ENCODE measurements at regions not wholly inside any gene's neighbourhood (a gene's known extent, or its start where the extent isn't known, plus 50 kb on each side); places are given as distances from the start of the nearest gene placed in this dataset.
"Not testable (repeated sequence)": the region's sequence is repeated elsewhere in the genome, so short reads cannot be mapped to it uniquely, and the experiment has no call there.

- in situ Hi-C loops (cut with HindIII; ENCODE audit: low pct_ligation_motif_present, low sequenced_read_pairs) = no loop called here
- no peak for TF ChIP-seq CTCF (IDR thresholded peaks at IDR 0.05; ENCODE audit: low read depth, low read length, missing control alignments)
- H3K27me3 ChIP-seq (replicated peaks) = no peaks in the 10 kb centered on the region
- no peak for DNase-seq
- no peaks in the 10 kb centered on the region for H3K36me3 ChIP-seq (replicated peaks)
- H3K4me3 ChIP-seq (ENCODE audit: low read depth, low read length) = no peak overlapping the region
- H3K27ac ChIP-seq = no peak overlapping the region
Measured at GRCh38 chr4:154030746-154031145, 241.9 kb upstream of the SFRP2 start.

GRCh38 chr4:154030152-154030551 is 241.3 kb upstream of the SFRP2 start:
- no peak overlapping the region for H3K27ac ChIP-seq
- no peaks in the 10 kb centered on the region for H3K27me3 ChIP-seq (replicated peaks)
- TF ChIP-seq CTCF (IDR thresholded peaks at IDR 0.05; ENCODE audit: low read depth, low read length, missing control alignments) = no peak
- DNase-seq = no peak
- no peak overlapping the region for H3K4me3 ChIP-seq (ENCODE audit: low read depth, low read length)
- no peaks in the 10 kb centered on the region for H3K36me3 ChIP-seq (replicated peaks)
- in situ Hi-C loops (cut with HindIII; ENCODE audit: low pct_ligation_motif_present, low sequenced_read_pairs) = no loop called here

DNA sequence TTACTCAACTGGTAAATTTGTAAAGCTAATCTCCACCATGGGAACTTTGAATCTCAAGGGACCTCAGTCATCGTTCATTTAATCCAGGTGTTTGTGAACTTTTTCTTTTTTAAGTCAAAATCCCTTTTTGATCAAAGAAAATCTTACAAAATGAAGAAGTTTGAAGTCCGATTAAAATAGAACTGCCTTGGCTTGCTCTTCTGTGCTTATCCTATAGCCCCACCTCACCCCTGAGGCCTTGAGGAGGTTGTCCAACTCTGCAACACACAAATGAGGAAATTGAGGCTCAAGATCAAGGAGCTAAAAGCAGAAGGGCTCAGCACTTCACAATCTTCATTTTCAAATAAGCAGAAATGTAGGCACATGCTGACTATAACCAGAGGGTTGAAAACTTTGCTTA is 240.3 kb upstream of the SFRP2 start:
- TF ChIP-seq CTCF (IDR thresholded peaks at IDR 0.05; ENCODE audit: low read depth, low read length, missing control alignments) = no peak
- H3K4me3 ChIP-seq (ENCODE audit: low read depth, low read length) = no peak overlapping the region
- in situ Hi-C loops (cut with HindIII; ENCODE audit: low pct_ligation_motif_present, low sequenced_read_pairs) = no loop called here
- no peaks in the 10 kb centered on the region for H3K36me3 ChIP-seq (replicated peaks)
- no peaks in the 10 kb centered on the region for H3K27me3 ChIP-seq (replicated peaks)
- no peak overlapping the region for H3K27ac ChIP-seq
- DNase-seq = no peak

- in situ Hi-C loops (cut with HindIII; ENCODE audit: low pct_ligation_motif_present, low sequenced_read_pairs) = no loop called here
- H3K27ac ChIP-seq = no peak overlapping the region
- DNase-seq = no peak
- no peaks in the 10 kb centered on the region for H3K36me3 ChIP-seq (replicated peaks)
- no peaks in the 10 kb centered on the region for H3K27me3 ChIP-seq (replicated peaks)
- no peak for TF ChIP-seq CTCF (IDR thresholded peaks at IDR 0.05; ENCODE audit: low read depth, low read length, missing control alignments)
- H3K4me3 ChIP-seq (ENCODE audit: low read depth, low read length) = no peak overlapping the region
Measured at GRCh38 chr4:154025110-154025509, 236.2 kb upstream of the SFRP2 start.

DNA sequence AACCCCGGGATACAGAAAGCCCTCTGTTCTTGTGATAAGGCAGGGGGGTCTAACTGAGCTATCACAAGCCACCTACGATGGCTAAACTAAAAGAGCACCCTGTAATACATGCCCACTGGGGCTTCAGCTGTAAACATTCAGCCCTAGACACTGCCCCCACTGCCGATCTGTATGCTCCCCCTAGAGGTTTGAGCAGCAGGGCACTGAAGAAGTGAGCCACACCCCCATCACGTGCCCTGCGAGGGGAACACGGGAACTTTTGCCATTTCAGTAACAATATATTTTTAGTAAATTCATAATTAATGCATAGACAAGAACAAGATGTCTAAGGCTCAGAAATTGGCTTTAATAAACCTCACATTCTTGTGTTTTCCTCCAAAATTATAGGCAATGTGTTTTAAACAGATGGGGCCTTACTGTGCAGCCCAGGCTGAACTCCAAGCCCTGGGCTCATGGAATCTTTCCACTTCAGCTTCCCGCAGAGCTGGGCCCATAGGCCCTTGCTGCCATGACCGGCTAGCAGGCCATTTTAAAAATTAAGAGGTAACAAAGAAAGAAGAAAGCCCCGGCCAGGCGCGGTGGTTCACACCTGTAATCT is 235.3 kb upstream of the SFRP2 start:
- H3K27me3 ChIP-seq (replicated peaks) = no peaks in the 10 kb centered on the region
- no peak for DNase-seq
- in situ Hi-C loops (cut with HindIII; ENCODE audit: low pct_ligation_motif_present, low sequenced_read_pairs) = no loop called here
- peak; percentile 56 for TF ChIP-seq CTCF (IDR thresholded peaks at IDR 0.05; ENCODE audit: low read depth, low read length, missing control alignments)
- H3K27ac ChIP-seq = no peak overlapping the region
- H3K4me3 ChIP-seq (ENCODE audit: low read depth, low read length) = no peak overlapping the region
- H3K36me3 ChIP-seq (replicated peaks) = no peaks in the 10 kb centered on the region

- in situ Hi-C loops (cut with HindIII; ENCODE audit: low pct_ligation_motif_present, low sequenced_read_pairs); DNase-seq; H3K4me3 ChIP-seq (ENCODE audit: low read depth, low read length); H3K27ac ChIP-seq; H3K36me3 ChIP-seq (replicated peaks); H3K27me3 ChIP-seq (replicated peaks): not testable (repeated sequence)
Measured at GRCh38 chr4:154023671-154024070, 234.8 kb upstream of the SFRP2 start.
